ENCODE measurements at regions not wholly inside any gene's neighbourhood (a gene's known extent, or its start where the extent isn't known, plus 50 kb on each side); places are given as distances from the start of the nearest gene placed in this dataset.

DNA sequence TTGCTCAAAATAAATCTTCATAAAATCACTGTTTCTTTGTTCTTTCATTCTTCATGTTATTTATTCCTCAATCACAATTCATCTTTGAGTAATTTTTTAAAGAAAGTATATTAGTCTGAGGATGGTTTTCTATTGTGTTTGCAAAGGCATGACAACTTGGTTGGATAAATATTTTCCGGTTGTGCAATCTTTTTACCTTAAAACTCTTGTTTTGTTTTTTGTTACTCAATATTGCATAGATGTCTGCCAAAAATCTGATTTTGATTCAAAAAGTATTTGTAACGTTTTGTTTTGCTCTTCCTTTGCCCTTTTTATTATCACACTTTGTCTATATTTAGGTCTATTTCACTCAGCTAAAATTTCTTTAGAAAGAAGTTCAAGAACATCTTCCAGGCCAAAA lies 86.2 kb upstream of the SYT1 start:
- H3K27me3 ChIP-seq: no peaks in the 10 kb centered on the region
- H3K4me1 ChIP-seq: no peaks in the 10 kb centered on the region
- H3K4me3 ChIP-seq: no peak overlapping the region
- TF ChIP-seq, protein P1, sequence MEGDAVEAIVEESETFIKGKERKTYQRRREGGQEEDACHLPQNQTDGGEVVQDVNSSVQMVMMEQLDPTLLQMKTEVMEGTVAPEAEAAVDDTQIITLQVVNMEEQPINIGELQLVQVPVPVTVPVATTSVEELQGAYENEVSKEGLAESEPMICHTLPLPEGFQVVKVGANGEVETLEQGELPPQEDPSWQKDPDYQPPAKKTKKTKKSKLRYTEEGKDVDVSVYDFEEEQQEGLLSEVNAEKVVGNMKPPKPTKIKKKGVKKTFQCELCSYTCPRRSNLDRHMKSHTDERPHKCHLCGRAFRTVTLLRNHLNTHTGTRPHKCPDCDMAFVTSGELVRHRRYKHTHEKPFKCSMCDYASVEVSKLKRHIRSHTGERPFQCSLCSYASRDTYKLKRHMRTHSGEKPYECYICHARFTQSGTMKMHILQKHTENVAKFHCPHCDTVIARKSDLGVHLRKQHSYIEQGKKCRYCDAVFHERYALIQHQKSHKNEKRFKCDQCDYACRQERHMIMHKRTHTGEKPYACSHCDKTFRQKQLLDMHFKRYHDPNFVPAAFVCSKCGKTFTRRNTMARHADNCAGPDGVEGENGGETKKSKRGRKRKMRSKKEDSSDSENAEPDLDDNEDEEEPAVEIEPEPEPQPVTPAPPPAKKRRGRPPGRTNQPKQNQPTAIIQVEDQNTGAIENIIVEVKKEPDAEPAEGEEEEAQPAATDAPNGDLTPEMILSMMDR (IDR thresholded peaks at IDR 0.05): no peak
- TF ChIP-seq POLR2A (IDR thresholded peaks at IDR 0.05): no peak
- no peaks in the 10 kb centered on the region for H3K9me3 ChIP-seq
- DNase-seq: no peak
- no peaks in the 10 kb centered on the region for H3K36me3 ChIP-seq
- no peak overlapping the region for H3K27ac ChIP-seq

DNA sequence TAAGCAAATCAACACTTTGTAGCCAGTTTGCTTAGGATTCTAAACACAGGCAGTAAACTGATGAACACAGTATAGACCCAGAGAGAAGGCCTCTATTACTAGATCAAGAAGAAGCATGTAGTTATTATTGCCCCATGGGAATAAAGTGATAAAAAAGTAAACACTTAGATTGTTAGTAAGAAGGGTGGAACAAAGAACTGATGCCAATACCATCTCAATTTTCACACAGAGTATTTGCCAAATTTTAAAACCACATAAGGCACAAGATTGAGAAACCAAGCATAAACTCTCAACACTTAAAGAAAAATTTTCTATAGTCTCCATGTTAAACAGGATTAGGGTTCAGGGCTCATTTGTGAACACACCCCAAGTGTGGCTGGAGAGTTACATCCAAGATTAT lies 77.0 kb upstream of the SYT1 start:
- Histone ChIP-seq H3K27me3 (no peaks in the 10 kb centered on the region), H3K4me3 (no peak overlapping the region), H3K9me3 (no peaks in the 10 kb centered on the region), H3K27ac (no peak overlapping the region), H3K36me3 (no peaks in the 10 kb centered on the region), H3K4me1 (no peaks in the 10 kb centered on the region)
- no peak for TF ChIP-seq POLR2A (IDR thresholded peaks at IDR 0.05)
- TF ChIP-seq, protein P1 (IDR thresholded peaks at IDR 0.05): no peak
- no peak for DNase-seq

DNA sequence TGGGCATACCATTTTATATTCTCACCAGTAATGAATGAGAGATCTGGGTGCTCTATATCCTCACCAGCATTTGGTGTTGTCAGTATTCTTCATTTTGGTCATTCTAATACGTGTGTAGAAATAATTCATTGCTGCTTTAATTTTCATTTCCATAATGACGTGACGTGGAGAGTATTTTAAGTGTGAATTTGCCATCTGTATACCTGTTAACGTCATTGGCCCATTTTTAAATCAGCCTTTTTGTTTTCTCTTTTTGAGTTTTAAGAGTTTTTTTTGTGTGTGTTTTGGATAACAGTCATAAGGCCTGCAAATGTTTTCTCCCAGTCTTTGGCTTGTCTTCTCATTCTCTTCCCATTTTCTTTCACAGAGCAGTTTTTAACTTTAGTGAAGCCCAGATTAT lies 74.4 kb upstream of the SYT1 start:
- no peak overlapping the region for H3K4me3 ChIP-seq
- no peaks in the 10 kb centered on the region for H3K27me3 ChIP-seq
- H3K36me3 ChIP-seq: no peaks in the 10 kb centered on the region
- no peaks in the 10 kb centered on the region for H3K9me3 ChIP-seq
- no peak for DNase-seq
- H3K4me1 ChIP-seq: no peaks in the 10 kb centered on the region
- no peak for TF ChIP-seq POLR2A (IDR thresholded peaks at IDR 0.05)
- TF ChIP-seq, protein P1 (IDR thresholded peaks at IDR 0.05): no peak
- no peak overlapping the region for H3K27ac ChIP-seq

DNA sequence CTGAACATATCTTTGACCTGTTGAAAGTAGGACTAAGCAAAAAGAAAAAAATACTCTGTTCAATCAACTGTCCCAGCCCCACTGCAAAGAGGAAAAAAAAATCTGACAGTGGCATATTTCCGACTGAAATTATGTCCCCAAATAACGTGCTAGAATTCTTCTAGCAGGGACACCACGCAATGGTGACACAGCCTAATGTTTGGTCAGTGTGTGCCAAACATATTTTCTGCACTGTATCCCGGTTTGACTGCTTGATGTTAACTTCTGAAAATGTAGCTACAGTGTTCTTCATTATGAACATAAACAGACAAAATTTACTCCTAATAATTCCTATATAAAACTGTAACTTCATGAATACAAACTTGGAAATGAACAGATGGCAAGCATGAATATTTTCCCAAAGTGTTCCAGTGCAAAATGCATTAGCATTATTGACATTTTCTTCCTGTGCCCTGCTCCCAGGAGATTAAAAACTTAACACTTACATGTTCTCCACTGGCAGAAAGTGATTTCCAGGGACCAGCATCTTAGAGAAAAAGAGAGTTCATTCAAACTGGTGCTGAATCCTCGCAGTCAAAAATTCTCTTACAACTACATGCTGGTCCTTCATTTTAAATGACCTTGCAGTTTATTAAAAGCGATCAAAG lies 72.4 kb upstream of the SYT1 start:
- no peaks in the 10 kb centered on the region for H3K9me3 ChIP-seq
- no peak for DNase-seq
- no peak overlapping the region for H3K4me3 ChIP-seq
- H3K36me3 ChIP-seq: no peaks in the 10 kb centered on the region
- H3K27me3 ChIP-seq: no peaks in the 10 kb centered on the region
- no peak for TF ChIP-seq POLR2A (IDR thresholded peaks at IDR 0.05)
- TF ChIP-seq, protein P1 (IDR thresholded peaks at IDR 0.05): no peak
- H3K27ac ChIP-seq: no peak overlapping the region
- no peaks in the 10 kb centered on the region for H3K4me1 ChIP-seq

DNA sequence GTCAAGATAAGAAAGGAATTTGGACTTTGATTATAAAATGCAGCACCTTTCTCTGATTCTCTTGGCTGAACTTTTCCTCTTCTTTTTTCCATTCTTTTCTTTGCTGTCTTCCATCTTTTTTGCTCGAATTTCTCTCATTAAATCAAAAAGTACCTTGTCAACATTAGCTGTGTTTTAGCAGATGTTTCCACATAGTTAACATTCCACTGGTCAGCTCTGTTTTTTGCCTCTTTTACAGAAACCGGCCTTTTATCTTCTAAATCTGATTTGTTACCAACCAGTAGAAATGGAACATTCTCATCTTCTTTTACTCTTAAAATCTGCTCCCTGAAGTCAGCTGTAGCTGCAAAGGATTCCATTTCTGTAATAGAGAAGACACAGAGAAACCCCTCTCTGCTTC lies 71.1 kb upstream of the SYT1 start:
- H3K4me1 ChIP-seq: no peaks in the 10 kb centered on the region
- DNase-seq: no peak
- no peaks in the 10 kb centered on the region for H3K9me3 ChIP-seq
- H3K36me3 ChIP-seq: no peaks in the 10 kb centered on the region
- no peak overlapping the region for H3K27ac ChIP-seq
- TF ChIP-seq, protein P1 (IDR thresholded peaks at IDR 0.05): no peak
- TF ChIP-seq POLR2A (IDR thresholded peaks at IDR 0.05): no peak
- no peak overlapping the region for H3K4me3 ChIP-seq
- H3K27me3 ChIP-seq: no peaks in the 10 kb centered on the region

DNA sequence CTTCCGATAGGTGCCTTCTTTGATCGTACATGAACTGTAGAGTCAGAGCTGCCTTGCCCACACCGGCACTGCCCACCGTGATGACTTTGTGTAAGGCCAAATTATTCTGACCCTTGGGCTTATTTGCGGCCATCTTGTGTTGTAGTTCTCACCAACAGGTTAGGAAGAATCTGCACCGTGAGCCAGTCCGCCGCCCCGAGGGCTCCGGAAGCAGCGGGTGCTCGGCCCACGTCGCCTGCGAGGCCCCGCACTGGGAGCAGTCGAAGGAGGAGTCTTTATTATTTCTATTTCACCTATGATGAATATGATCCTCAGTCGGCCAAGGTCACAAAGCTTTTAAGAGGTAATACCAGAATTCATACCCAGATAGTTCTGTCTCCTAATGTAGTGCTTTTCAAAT lies 70.6 kb upstream of the SYT1 start:
- H3K27ac ChIP-seq: no peak overlapping the region
- DNase-seq: no peak
- TF ChIP-seq, protein P1 (IDR thresholded peaks at IDR 0.05): no peak
- TF ChIP-seq POLR2A (IDR thresholded peaks at IDR 0.05): no peak
- H3K27me3 ChIP-seq: no peaks in the 10 kb centered on the region
- H3K36me3 ChIP-seq: no peaks in the 10 kb centered on the region
- H3K9me3 ChIP-seq: no peaks in the 10 kb centered on the region
- no peak overlapping the region for H3K4me3 ChIP-seq
- no peaks in the 10 kb centered on the region for H3K4me1 ChIP-seq
